ENCODE measurements at regions not wholly inside any gene's neighbourhood (a gene's known extent, or its start where the extent isn't known, plus 50 kb on each side); places are given as distances from the start of the nearest gene placed in this dataset.

- Mint-ChIP-seq H3K27ac (no peak overlapping the region), H3K4me3 (no peak overlapping the region), H3K9me3 (no peaks in the 10 kb centered on the region), H3K36me3 (ENCODE audit: low read depth) (no peaks in the 10 kb centered on the region), H3K4me1 (no peaks in the 10 kb centered on the region), H3K27me3 (peaks cover 7% of the 10 kb centered on the region)
- intact Hi-C loops (cut with micrococcal nuclease), result no loop called here
- ATAC-seq (ENCODE audit: low read depth) (no peak), DNase-seq (no peak)
- POLR2A ChIA-PET, result no interaction called here
- CTCF ChIA-PET, result interaction anchor here (1.3 kb wide), 1 partner anchor 486 kb away, joined by 4 read pairs; no protein-coding TSS in a partner anchor
- no peak for TF ChIP-seq CTCF (IDR thresholded peaks at IDR 0.05)
These were observed 229.2 kb downstream of the PTTG2 start for GRCh38 chr4:38189445-38189844.

GRCh38 chr4:38190717-38191178, 230.6 kb downstream of the PTTG2 start:
- CTCF ChIA-PET, result no interaction called here
- TF ChIP-seq CTCF (IDR thresholded peaks at IDR 0.05), result no peak
- no peaks in the 10 kb centered on the region for H3K36me3 Mint-ChIP-seq (ENCODE audit: low read depth)

GRCh38 chr4:38192516-38192915, 232.3 kb downstream of the PTTG2 start:
- no peaks in the 10 kb centered on the region for H3K9me3 Mint-ChIP-seq
- no peaks in the 10 kb centered on the region for H3K36me3 Mint-ChIP-seq (ENCODE audit: low read depth)
- peaks cover 10% of the 10 kb centered on the region for H3K27me3 Mint-ChIP-seq
- no peaks in the 10 kb centered on the region for H3K4me1 Mint-ChIP-seq
- no peak overlapping the region for H3K27ac Mint-ChIP-seq
- DNase-seq (no peak), ATAC-seq (ENCODE audit: low read depth) (no peak)
- POLR2A ChIA-PET, result no interaction called here
- no peak for TF ChIP-seq CTCF (IDR thresholded peaks at IDR 0.05)
- intact Hi-C loops (cut with micrococcal nuclease), result no loop called here
- H3K4me3 Mint-ChIP-seq, result no peak overlapping the region
- CTCF ChIA-PET, result interaction anchor here (0.7 to 0.8 kb wide), 2 partner anchors 12 to 483 kb away, joined by 3 read pairs; no protein-coding TSS in a partner anchor

More at GRCh38 chr4:38190717-38191178, 230.6 kb downstream of the PTTG2 start:
- Mint-ChIP-seq H3K27ac (no peak overlapping the region), H3K4me1 (no peaks in the 10 kb centered on the region), H3K4me3 (no peak overlapping the region), H3K27me3 (peaks cover 10% of the 10 kb centered on the region), H3K9me3 (no peaks in the 10 kb centered on the region)
- no peak for ATAC-seq (ENCODE audit: low read depth)
- no peak for DNase-seq
- POLR2A ChIA-PET, result no interaction called here
- intact Hi-C loops (cut with micrococcal nuclease), result no loop called here

GRCh38 chr4:38193236-38193863, 233.2 kb downstream of the PTTG2 start:
- ATAC-seq (ENCODE audit: low read depth), result no peak
- Mint-ChIP-seq H3K27ac (no peak overlapping the region), H3K36me3 (ENCODE audit: low read depth) (no peaks in the 10 kb centered on the region), H3K4me3 (no peak overlapping the region), H3K9me3 (no peaks in the 10 kb centered on the region), H3K4me1 (no peaks in the 10 kb centered on the region), H3K27me3 (peaks cover 10% of the 10 kb centered on the region)
- ChIA-PET CTCF (interaction anchor here (0.8 to 2.0 kb wide), 2 partner anchors 14 to 482 kb away, joined by 3 to 6 read pairs; no protein-coding TSS in a partner anchor), POLR2A (no interaction called here)
- intact Hi-C loops (cut with micrococcal nuclease), result no loop called here
- TF ChIP-seq CTCF (IDR thresholded peaks at IDR 0.05), result no peak
- DNase-seq, result no peak

- TF ChIP-seq CTCF (IDR thresholded peaks at IDR 0.05), result no peak
- H3K36me3 Mint-ChIP-seq (ENCODE audit: low read depth), result no peaks in the 10 kb centered on the region
- no peak overlapping the region for H3K4me3 Mint-ChIP-seq
- DNase-seq (no peak), ATAC-seq (ENCODE audit: low read depth) (no peak)
- POLR2A ChIA-PET, result no interaction called here
- CTCF ChIA-PET, result interaction anchor here (1.2 to 2.0 kb wide), 2 partner anchors 9 to 15 kb away, joined by 4 to 6 read pairs; no protein-coding TSS in a partner anchor
- intact Hi-C loops (cut with micrococcal nuclease), result no loop called here
- peaks cover 12% of the 10 kb centered on the region for H3K27me3 Mint-ChIP-seq
- no peaks in the 10 kb centered on the region for H3K9me3 Mint-ChIP-seq
- H3K4me1 Mint-ChIP-seq, result no peaks in the 10 kb centered on the region
- no peak overlapping the region for H3K27ac Mint-ChIP-seq
These were observed 233.9 kb downstream of the PTTG2 start for GRCh38 chr4:38194047-38194602.
